Liver (tissue), 3 donors: ENCODE measurements at regions not wholly inside any gene's neighbourhood (a gene's known extent, or its start where the extent isn't known, plus 50 kb on each side); places are given as distances from the start of the nearest gene placed in this dataset.

Source experiments
- CTCF ChIP-seq: fragments of 150-350 bp; IDR thresholded peaks from 2 replicates; pipeline ENCODE4 v1.5.1; 2017; ENCODE audit warnings: improper control_type of control experiment, low read depth, low read length; ENCODE audit not compliant: missing input control
- EGR1 ChIP-seq, 2 donors: IDR thresholded peaks; 2 replicates each; pipeline ENCODE4 v1.6.1; 2016 to 2018; ENCODE audit warnings: antibody characterized with exemption in 2 of 2, low read depth in 2 of 2
- GABPA ChIP-seq, 2 donors: IDR thresholded peaks in 1 of 2; conservative IDR thresholded peaks in 1 of 2; 2 replicates each; pipeline ENCODE4 v1.6.1; 2016; ENCODE audit warnings: antibody characterized with exemption in 2 of 2, mild to moderate bottlenecking in 1 of 2, moderate library complexity in 1 of 2
- SP1 ChIP-seq: IDR thresholded peaks from 2 replicates; pipeline ENCODE4 v1.6.1; 2018; ENCODE audit warnings: antibody characterized with exemption, mild to moderate bottlenecking
- TF ChIP-seq, protein P1 (sequence below): IDR thresholded peaks from 2 replicates; pipeline ENCODE4 v1.6.1; 2016; ENCODE audit warnings: antibody characterized with exemption
- TF ChIP-seq, protein P2 (sequence below): IDR thresholded peaks from 2 replicates; pipeline ENCODE4 v1.6.1; 2016; ENCODE audit warnings: antibody characterized with exemption, mild to moderate bottlenecking
- donor health status: healthy.
- donor health status: healthy.

DNA sequence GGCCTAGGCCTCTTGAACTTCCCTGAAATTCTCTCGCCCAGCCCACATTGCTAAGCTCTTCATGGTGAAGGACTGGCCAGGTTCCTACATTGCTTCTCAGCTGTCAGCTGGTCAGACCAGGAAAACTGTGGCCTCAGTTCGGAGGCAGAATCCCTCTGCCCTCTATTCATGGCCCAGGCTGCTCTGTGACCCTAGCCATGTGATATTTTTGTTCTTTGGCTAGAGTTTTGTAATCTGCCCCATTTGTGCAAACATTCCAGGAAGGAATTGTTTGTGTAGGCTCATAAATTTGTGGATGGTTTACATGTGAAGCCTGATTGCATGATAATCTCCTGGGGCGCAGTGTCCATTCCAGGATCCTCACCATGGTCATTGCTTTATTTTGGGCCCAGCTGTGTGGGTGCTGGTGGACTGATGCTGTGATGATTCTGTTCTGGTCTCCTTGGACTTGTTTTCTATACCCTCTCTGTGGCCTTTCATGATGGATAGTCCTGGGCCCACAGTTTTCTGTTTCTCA, 149.1 kb upstream of the E2F8 start:
- no peak for TF ChIP-seq CTCF
- TF ChIP-seq SP1, result peak; percentile 96
- TF ChIP-seq, protein P1, sequence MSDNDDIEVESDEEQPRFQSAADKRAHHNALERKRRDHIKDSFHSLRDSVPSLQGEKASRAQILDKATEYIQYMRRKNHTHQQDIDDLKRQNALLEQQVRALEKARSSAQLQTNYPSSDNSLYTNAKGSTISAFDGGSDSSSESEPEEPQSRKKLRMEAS, result peak; percentile 98
- peak in 1 of 2 donors; percentile 80 for TF ChIP-seq EGR1 (IDR thresholded peaks at IDR 0.05; ENCODE audit: low read depth in 2 of 2)
- no peak for TF ChIP-seq GABPA (IDR thresholded peaks at IDR 0.05 in 1 of 2, conservative IDR thresholded peaks at IDR 0.05 in 1 of 2)
- TF ChIP-seq, protein P2, sequence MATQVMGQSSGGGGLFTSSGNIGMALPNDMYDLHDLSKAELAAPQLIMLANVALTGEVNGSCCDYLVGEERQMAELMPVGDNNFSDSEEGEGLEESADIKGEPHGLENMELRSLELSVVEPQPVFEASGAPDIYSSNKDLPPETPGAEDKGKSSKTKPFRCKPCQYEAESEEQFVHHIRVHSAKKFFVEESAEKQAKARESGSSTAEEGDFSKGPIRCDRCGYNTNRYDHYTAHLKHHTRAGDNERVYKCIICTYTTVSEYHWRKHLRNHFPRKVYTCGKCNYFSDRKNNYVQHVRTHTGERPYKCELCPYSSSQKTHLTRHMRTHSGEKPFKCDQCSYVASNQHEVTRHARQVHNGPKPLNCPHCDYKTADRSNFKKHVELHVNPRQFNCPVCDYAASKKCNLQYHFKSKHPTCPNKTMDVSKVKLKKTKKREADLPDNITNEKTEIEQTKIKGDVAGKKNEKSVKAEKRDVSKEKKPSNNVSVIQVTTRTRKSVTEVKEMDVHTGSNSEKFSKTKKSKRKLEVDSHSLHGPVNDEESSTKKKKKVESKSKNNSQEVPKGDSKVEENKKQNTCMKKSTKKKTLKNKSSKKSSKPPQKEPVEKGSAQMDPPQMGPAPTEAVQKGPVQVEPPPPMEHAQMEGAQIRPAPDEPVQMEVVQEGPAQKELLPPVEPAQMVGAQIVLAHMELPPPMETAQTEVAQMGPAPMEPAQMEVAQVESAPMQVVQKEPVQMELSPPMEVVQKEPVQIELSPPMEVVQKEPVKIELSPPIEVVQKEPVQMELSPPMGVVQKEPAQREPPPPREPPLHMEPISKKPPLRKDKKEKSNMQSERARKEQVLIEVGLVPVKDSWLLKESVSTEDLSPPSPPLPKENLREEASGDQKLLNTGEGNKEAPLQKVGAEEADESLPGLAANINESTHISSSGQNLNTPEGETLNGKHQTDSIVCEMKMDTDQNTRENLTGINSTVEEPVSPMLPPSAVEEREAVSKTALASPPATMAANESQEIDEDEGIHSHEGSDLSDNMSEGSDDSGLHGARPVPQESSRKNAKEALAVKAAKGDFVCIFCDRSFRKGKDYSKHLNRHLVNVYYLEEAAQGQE, result peak; percentile 85
